Stimulated activated effector memory CD8-positive, alpha-beta T cell treated with anti-CD3 and anti-CD28 coated beads, Interleukin-12 subunit alpha, Interleukin-12 subunit beta, amount 100 ng/mL, for 72 hours (primary cell): ENCODE measurements at regions not wholly inside any gene's neighbourhood (a gene's known extent, or its start where the extent isn't known, plus 50 kb on each side); places are given as distances from the start of the nearest gene placed in this dataset.

Source experiments
- ATAC-seq: fragments of 150-1000 bp; cut with Tn5 transposase; 2 replicates; pipeline ENCODE4 v1.10.0; 2021
- DNase-seq, 2 donors: peaks; one replicate each; pipeline ENCODE4 v3.0.0; 2021 to 2022; ENCODE audit warnings: low spot score in 2 of 2
- H3K27ac Mint-ChIP-seq: one replicate; pipeline ENCODE4 v1.8.0; 2022; ENCODE audit warnings: mild to moderate bottlenecking, mixed read lengths
- H3K36me3 Mint-ChIP-seq: one replicate; pipeline ENCODE4 v1.8.0; 2022; ENCODE audit warnings: mild to moderate bottlenecking, mixed read lengths
- H3K4me1 Mint-ChIP-seq: one replicate; pipeline ENCODE4 v1.8.0; 2022; ENCODE audit warnings: mixed read lengths
- H3K4me3 Mint-ChIP-seq: one replicate; pipeline ENCODE4 v1.8.0; 2022; ENCODE audit warnings: mild to moderate bottlenecking, mixed read lengths
- H3K9me3 Mint-ChIP-seq: one replicate; pipeline ENCODE4 v1.8.0; 2022; ENCODE audit warnings: mixed read lengths

GRCh38 chr12:113640837-113641236 lies 169.2 kb upstream of the LHX5 start:
- peaks cover 6% of the 10 kb centered on the region for H3K4me1 Mint-ChIP-seq
- H3K9me3 Mint-ChIP-seq: no peaks in the 10 kb centered on the region
- no peak overlapping the region for H3K27ac Mint-ChIP-seq
- H3K4me3 Mint-ChIP-seq: no peak overlapping the region
- DNase-seq (no peak), ATAC-seq (no peak)
- no peaks in the 10 kb centered on the region for H3K36me3 Mint-ChIP-seq

- no peak overlapping the region for H3K4me3 Mint-ChIP-seq
- no peaks in the 10 kb centered on the region for H3K9me3 Mint-ChIP-seq
- no peaks in the 10 kb centered on the region for H3K36me3 Mint-ChIP-seq
- no peak for ATAC-seq
- no peak overlapping the region for H3K27ac Mint-ChIP-seq
- H3K4me1 Mint-ChIP-seq: peaks cover 6% of the 10 kb centered on the region
- DNase-seq: no peak
Measured at GRCh38 chr12:113639474-113639873, 167.8 kb upstream of the LHX5 start.

- Mint-ChIP-seq H3K9me3 (no peaks in the 10 kb centered on the region), H3K36me3 (no peaks in the 10 kb centered on the region), H3K4me1 (peaks cover 6% of the 10 kb centered on the region), H3K27ac (no peak overlapping the region), H3K4me3 (no peak overlapping the region)
- DNase-seq: no peak
- no peak for ATAC-seq
Measured at GRCh38 chr12:113638460-113638775, 166.7 kb upstream of the LHX5 start.

GRCh38 chr12:113634982-113635381 lies 163.3 kb upstream of the LHX5 start:
- Mint-ChIP-seq H3K27ac (no peak overlapping the region), H3K4me1 (peaks cover 6% of the 10 kb centered on the region), H3K4me3 (no peak overlapping the region), H3K9me3 (peaks cover 8% of the 10 kb centered on the region), H3K36me3 (no peaks in the 10 kb centered on the region)
- DNase-seq (no peak), ATAC-seq (no peak)

- Mint-ChIP-seq H3K4me1 (peaks cover 6% of the 10 kb centered on the region), H3K4me3 (no peak overlapping the region), H3K9me3 (peaks cover 8% of the 10 kb centered on the region), H3K36me3 (no peaks in the 10 kb centered on the region), H3K27ac (no peak overlapping the region)
- DNase-seq (no peak), ATAC-seq (no peak)
Measured at GRCh38 chr12:113634474-113634873, 162.8 kb upstream of the LHX5 start.

- H3K9me3 Mint-ChIP-seq: peaks cover 8% of the 10 kb centered on the region
- H3K4me1 Mint-ChIP-seq: peaks cover 6% of the 10 kb centered on the region
- DNase-seq (no peak), ATAC-seq (no peak)
- no peak overlapping the region for H3K27ac Mint-ChIP-seq
- no peak overlapping the region for H3K4me3 Mint-ChIP-seq
- H3K36me3 Mint-ChIP-seq: no peaks in the 10 kb centered on the region
Measured at GRCh38 chr12:113633678-113634332, 162.1 kb upstream of the LHX5 start.

- H3K4me1 Mint-ChIP-seq: no peaks in the 10 kb centered on the region
- DNase-seq (no peak), ATAC-seq (no peak)
- no peak overlapping the region for H3K27ac Mint-ChIP-seq
- H3K9me3 Mint-ChIP-seq: peaks cover 15% of the 10 kb centered on the region
- H3K36me3 Mint-ChIP-seq: no peaks in the 10 kb centered on the region
- no peak overlapping the region for H3K4me3 Mint-ChIP-seq
Measured at GRCh38 chr12:113630625-113631024, 159.0 kb upstream of the LHX5 start.

- Mint-ChIP-seq H3K4me3 (no peak overlapping the region), H3K36me3 (no peaks in the 10 kb centered on the region), H3K27ac (no peak overlapping the region), H3K9me3 (peaks cover 13% of the 10 kb centered on the region), H3K4me1 (no peaks in the 10 kb centered on the region)
- no peak for DNase-seq
- no peak for ATAC-seq
Measured at GRCh38 chr12:113625499-113625898, 153.8 kb upstream of the LHX5 start.

GRCh38 chr12:113622410-113622809 lies 150.7 kb upstream of the LHX5 start:
- no peak overlapping the region for H3K4me3 Mint-ChIP-seq
- no peak overlapping the region for H3K27ac Mint-ChIP-seq
- H3K36me3 Mint-ChIP-seq: no peaks in the 10 kb centered on the region
- no peaks in the 10 kb centered on the region for H3K4me1 Mint-ChIP-seq
- peaks cover 8% of the 10 kb centered on the region for H3K9me3 Mint-ChIP-seq
- no peak for ATAC-seq
- DNase-seq: no peak

GRCh38 chr12:113620437-113620976 lies 148.8 kb upstream of the LHX5 start:
- Mint-ChIP-seq H3K4me3 (no peak overlapping the region), H3K9me3 (peaks cover 3% of the 10 kb centered on the region), H3K27ac (no peak overlapping the region), H3K36me3 (no peaks in the 10 kb centered on the region), H3K4me1 (no peaks in the 10 kb centered on the region)
- ATAC-seq: no peak
- DNase-seq: no peak

GRCh38 chr12:113619202-113619601 lies 147.5 kb upstream of the LHX5 start:
- no peaks in the 10 kb centered on the region for H3K36me3 Mint-ChIP-seq
- no peak for DNase-seq
- H3K9me3 Mint-ChIP-seq: no peaks in the 10 kb centered on the region
- ATAC-seq: no peak
- H3K4me3 Mint-ChIP-seq: no peak overlapping the region
- no peaks in the 10 kb centered on the region for H3K4me1 Mint-ChIP-seq
- H3K27ac Mint-ChIP-seq: no peak overlapping the region

- ATAC-seq: no peak
- H3K9me3 Mint-ChIP-seq: no peaks in the 10 kb centered on the region
- H3K27ac Mint-ChIP-seq: no peak overlapping the region
- DNase-seq: no peak
- no peaks in the 10 kb centered on the region for H3K36me3 Mint-ChIP-seq
- no peaks in the 10 kb centered on the region for H3K4me1 Mint-ChIP-seq
- no peak overlapping the region for H3K4me3 Mint-ChIP-seq
Measured at GRCh38 chr12:113613414-113613813, 141.7 kb upstream of the LHX5 start.

GRCh38 chr12:113612793-113613192 lies 141.1 kb upstream of the LHX5 start:
- Mint-ChIP-seq H3K9me3 (peaks cover 3% of the 10 kb centered on the region), H3K4me1 (no peaks in the 10 kb centered on the region), H3K27ac (no peak overlapping the region), H3K36me3 (no peaks in the 10 kb centered on the region), H3K4me3 (no peak overlapping the region)
- DNase-seq: no peak
- no peak for ATAC-seq

- no peaks in the 10 kb centered on the region for H3K4me1 Mint-ChIP-seq
- H3K9me3 Mint-ChIP-seq: peaks cover 3% of the 10 kb centered on the region
- H3K4me3 Mint-ChIP-seq: no peak overlapping the region
- ATAC-seq (no peak), DNase-seq (no peak)
- no peaks in the 10 kb centered on the region for H3K36me3 Mint-ChIP-seq
- no peak overlapping the region for H3K27ac Mint-ChIP-seq
Measured at GRCh38 chr12:113612076-113612728, 140.5 kb upstream of the LHX5 start.

- no peak overlapping the region for H3K27ac Mint-ChIP-seq
- no peak for DNase-seq
Measured at GRCh38 chr12:113611652-113612051, 140.0 kb upstream of the LHX5 start.

GRCh38 chr12:113610698-113611097 lies 139.0 kb upstream of the LHX5 start:
- peaks cover 3% of the 10 kb centered on the region for H3K9me3 Mint-ChIP-seq
- no peak overlapping the region for H3K27ac Mint-ChIP-seq

More at GRCh38 chr12:113611652-113612051, 140.0 kb upstream of the LHX5 start:
- H3K36me3 Mint-ChIP-seq: no peaks in the 10 kb centered on the region
- no peaks in the 10 kb centered on the region for H3K4me1 Mint-ChIP-seq
- no peak overlapping the region for H3K4me3 Mint-ChIP-seq
- ATAC-seq: no peak
- H3K9me3 Mint-ChIP-seq: peaks cover 3% of the 10 kb centered on the region

More at GRCh38 chr12:113610698-113611097, 139.0 kb upstream of the LHX5 start:
- H3K4me1 Mint-ChIP-seq: no peaks in the 10 kb centered on the region
- H3K4me3 Mint-ChIP-seq: no peak overlapping the region
- DNase-seq (no peak), ATAC-seq (no peak)
- no peaks in the 10 kb centered on the region for H3K36me3 Mint-ChIP-seq
